Astrocyte of the spinal cord (primary cell): ENCODE measurements at regions not wholly inside any gene's neighbourhood (a gene's known extent, or its start where the extent isn't known, plus 50 kb on each side); places are given as distances from the start of the nearest gene placed in this dataset.
"Not testable (repeated sequence)": the region's sequence is repeated elsewhere in the genome, so short reads cannot be mapped to it uniquely, and the experiment has no call there.

ENCODE experiments used
- DNase-seq: peaks from one replicate; pipeline ENCODE4 v3.0.0; 2011; ENCODE audit warnings: low read depth, low spot score
- H3K4me3 ChIP-seq: 2 replicates; pipeline ENCODE4 v1.5.1; 2011; ENCODE audit warnings: low read depth, mild to moderate bottlenecking, low read length, moderate library complexity
- CTCF ChIP-seq: IDR thresholded peaks from 2 replicates; pipeline ENCODE4 v1.5.1; 2012; ENCODE audit warnings: low read depth, mild to moderate bottlenecking, low read length, inconsistent platforms
- in situ Hi-C: cut with HindIII; loops from 2 replicates; pipeline ENCODE4 v1.10.0; 2017; ENCODE audit warnings: low sequenced_read_pairs

DNA sequence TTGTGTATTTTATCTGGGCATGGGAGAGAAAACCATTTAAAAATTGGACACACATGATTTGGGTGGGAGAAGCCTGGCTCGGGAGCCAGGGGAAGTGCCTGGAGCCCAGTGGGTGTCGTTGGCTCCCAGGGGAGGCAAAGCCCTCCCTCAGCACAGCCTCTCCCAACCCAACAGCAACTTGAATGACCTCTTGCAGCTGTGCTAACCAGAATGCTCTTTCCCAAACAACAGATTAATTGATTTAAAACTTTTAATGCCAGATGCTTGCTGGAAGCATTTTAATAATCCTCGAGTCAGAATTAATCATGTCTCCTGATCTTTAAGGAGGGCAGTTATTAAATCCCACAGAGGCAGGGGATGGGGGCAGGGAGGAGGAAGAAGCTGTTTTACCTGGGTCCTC is 401.6 kb downstream of the BUD13 start:
- TF ChIP-seq CTCF = no peak
- in situ Hi-C loops = no loop called here
- no peak overlapping the region for H3K4me3 ChIP-seq
- no peak for DNase-seq

DNA sequence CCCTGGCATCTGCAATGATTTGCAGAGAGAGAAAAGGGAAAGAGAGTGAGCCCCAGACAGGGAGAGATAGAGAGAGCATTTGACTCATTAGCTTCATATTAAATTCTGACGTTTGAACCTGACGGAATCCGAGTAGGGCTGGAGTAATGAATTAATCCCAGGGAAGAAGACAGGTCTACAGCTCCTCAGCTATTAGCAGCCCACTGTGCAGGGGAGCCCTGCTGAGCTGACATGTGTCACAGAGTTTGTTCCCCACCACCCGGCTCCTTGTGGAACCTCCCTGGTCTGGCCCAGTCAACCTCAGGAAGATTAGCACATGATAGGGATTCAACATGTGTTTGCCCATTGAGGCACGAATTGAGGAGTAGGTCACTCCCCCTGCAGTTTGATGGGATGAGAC is 404.0 kb downstream of the BUD13 start:
- H3K4me3 ChIP-seq = no peak overlapping the region

DNA sequence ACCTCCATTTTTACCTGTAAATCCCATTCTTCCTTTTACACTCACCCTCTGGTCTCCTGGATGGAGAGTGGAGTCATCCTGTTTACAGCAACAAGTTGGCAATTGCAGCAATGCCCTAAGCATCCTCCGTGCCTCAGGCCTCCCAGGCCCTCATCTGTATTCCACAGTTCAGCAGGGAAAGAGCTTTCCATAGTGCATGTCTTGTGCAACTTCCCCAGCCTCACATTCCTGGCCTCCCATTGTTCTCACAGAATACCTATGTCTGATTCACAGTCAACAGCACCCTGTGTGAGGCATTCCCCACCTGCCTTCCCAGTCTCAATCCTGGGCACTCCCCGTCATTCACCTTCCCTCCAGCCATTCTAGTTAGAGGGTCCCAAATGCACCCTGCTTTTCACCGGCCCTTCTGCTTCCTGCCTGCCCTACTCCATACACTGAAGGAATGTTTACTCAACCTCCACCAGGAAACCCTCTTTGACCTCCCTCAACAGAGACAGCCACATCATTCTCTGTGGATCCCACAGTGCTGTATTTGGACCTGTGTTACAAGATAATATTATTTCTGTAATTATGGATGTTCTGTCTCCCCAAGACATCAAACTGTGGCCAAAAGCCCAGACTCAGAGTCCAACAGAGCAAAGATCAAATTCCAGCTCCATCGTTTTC is 405.7 kb downstream of the BUD13 start:
- DNase-seq = peak; percentile 57
- TF ChIP-seq CTCF = no peak
- in situ Hi-C loops = no loop called here
- no peak overlapping the region for H3K4me3 ChIP-seq

More for the DNA sequence above, 404.0 kb downstream of the BUD13 start:
- no peak for DNase-seq
- no peak for TF ChIP-seq CTCF
- in situ Hi-C loops = no loop called here

DNA sequence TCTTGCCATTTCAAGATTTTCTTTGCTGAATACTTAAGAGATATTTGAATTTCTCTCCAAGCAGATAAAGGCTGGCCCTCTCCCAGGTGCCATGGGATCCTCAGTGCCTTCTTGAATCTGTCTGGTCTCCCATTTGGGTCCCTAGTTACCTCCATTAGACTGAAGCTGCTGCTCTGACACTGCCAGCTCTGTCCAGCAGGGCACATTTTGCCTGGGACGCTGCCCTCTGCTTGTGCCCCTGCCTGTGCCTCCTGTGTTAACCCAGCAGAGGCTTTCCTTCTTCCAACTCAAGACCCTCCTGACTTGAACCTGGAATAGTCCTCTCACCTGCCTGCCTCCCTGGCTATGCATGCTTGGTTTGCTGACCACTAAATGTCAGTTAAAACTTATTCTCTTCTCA is 406.3 kb downstream of the BUD13 start:
- no peak for TF ChIP-seq CTCF
- no peak overlapping the region for H3K4me3 ChIP-seq
- in situ Hi-C loops = no loop called here
- no peak for DNase-seq

DNA sequence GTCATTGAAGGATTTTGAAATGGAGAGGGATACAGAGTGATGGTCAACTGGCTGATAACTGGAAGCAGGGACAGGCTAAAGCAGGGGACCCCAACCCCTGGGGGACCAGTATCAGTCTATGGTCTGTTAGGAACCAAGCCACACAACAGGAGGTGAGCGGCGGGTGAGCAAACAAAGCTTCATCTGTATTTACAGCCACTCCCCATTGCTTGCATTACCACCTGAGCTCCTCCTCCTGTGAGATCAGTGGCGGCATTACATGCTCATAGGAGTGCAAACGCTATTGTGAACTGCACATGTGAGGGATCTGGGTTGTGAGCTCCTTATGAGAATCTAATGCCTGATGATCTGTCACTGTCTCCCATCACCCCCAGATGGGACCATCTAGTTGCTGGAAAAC is 407.9 kb downstream of the BUD13 start:
- DNase-seq, in situ Hi-C loops, H3K4me3 ChIP-seq: not testable (repeated sequence)

DNA sequence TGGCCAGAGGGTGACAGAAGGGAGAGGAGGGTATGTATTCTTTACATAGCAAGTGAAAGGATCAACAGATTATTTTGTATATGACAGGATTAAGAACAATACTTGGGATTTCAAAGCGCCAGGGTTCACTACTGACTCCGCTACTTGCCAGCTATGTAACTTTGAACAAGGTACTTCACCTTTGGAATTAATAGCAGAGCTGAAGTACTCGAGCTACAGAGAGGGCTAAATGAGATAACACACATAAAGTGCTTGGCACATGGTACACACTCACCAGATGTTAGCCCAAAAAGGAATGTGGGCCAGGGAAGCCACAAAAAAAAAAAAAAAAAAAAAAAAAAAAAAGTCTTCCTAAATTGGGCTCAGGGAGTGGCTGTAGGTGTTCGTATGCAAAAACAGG is 408.4 kb downstream of the BUD13 start:
- no peak for DNase-seq
- TF ChIP-seq CTCF = no peak
- in situ Hi-C loops = no loop called here
- no peak overlapping the region for H3K4me3 ChIP-seq

GRCh38 chr11:116360221-116360941 is 412.4 kb downstream of the BUD13 start:
- in situ Hi-C loops = no loop called here
- DNase-seq = no peak
- TF ChIP-seq CTCF = no peak

More at GRCh38 chr11:116360221-116360941, 412.4 kb downstream of the BUD13 start:
- no peak overlapping the region for H3K4me3 ChIP-seq
